ENCODE measurements at regions not wholly inside any gene's neighbourhood (a gene's known extent, or its start where the extent isn't known, plus 50 kb on each side); places are given as distances from the start of the nearest gene placed in this dataset.

DNA sequence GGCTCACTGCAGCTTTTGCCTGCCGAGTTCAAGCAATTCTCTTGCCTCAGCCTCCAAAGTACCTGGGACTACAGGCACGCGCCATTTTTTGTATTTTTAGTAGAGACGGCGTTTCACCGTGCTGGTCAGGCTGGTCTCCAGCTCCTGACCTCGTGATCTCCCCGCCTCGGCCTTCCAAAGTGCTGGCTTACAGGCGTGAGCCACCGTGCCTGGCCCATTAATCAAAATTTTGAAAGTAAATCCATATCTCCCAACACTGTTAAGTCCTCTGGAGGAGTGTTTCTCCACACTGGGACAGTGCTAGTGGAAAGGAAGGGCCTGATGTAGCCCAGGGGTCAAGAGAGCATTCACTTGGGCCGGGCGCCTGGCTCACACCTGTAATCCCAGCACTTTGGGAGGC, 644.6 kb downstream of the SH2D4B start:
- TF ChIP-seq, protein P1, sequence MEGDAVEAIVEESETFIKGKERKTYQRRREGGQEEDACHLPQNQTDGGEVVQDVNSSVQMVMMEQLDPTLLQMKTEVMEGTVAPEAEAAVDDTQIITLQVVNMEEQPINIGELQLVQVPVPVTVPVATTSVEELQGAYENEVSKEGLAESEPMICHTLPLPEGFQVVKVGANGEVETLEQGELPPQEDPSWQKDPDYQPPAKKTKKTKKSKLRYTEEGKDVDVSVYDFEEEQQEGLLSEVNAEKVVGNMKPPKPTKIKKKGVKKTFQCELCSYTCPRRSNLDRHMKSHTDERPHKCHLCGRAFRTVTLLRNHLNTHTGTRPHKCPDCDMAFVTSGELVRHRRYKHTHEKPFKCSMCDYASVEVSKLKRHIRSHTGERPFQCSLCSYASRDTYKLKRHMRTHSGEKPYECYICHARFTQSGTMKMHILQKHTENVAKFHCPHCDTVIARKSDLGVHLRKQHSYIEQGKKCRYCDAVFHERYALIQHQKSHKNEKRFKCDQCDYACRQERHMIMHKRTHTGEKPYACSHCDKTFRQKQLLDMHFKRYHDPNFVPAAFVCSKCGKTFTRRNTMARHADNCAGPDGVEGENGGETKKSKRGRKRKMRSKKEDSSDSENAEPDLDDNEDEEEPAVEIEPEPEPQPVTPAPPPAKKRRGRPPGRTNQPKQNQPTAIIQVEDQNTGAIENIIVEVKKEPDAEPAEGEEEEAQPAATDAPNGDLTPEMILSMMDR (IDR thresholded peaks at IDR 0.05), result no peak
- TF ChIP-seq POLR2AphosphoS5 (IDR thresholded peaks at IDR 0.05), result no peak

Measured in breast epithelium (tissue), 3 donors.